ENCODE measurements at regions not wholly inside any gene's neighbourhood (a gene's known extent, or its start where the extent isn't known, plus 50 kb on each side); places are given as distances from the start of the nearest gene placed in this dataset.

DNA sequence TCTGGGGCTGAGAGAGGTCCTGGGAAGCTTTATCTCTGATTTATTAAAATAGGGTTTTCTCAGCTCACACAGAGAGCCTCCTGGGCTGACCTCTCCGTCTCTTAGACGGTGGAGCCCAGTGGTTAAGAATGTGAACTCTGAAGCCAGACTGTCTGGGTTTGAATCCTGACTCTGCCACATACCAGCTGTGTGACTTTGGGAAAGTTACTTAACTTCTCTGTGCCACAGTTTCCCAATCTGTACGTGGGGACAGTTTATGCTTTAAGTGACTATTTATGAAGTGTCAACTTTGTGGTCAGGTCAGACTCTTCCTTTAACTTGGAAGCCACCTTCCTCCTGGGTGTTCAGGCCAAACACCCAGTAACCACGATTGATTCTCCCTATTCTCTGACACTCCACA lies 290.9 kb downstream of the AACS start:
- TF ChIP-seq, protein P1, sequence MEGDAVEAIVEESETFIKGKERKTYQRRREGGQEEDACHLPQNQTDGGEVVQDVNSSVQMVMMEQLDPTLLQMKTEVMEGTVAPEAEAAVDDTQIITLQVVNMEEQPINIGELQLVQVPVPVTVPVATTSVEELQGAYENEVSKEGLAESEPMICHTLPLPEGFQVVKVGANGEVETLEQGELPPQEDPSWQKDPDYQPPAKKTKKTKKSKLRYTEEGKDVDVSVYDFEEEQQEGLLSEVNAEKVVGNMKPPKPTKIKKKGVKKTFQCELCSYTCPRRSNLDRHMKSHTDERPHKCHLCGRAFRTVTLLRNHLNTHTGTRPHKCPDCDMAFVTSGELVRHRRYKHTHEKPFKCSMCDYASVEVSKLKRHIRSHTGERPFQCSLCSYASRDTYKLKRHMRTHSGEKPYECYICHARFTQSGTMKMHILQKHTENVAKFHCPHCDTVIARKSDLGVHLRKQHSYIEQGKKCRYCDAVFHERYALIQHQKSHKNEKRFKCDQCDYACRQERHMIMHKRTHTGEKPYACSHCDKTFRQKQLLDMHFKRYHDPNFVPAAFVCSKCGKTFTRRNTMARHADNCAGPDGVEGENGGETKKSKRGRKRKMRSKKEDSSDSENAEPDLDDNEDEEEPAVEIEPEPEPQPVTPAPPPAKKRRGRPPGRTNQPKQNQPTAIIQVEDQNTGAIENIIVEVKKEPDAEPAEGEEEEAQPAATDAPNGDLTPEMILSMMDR (IDR thresholded peaks at IDR 0.05), result no peak
- no peak for TF ChIP-seq EZH2phosphoT487 (IDR thresholded peaks at IDR 0.05)
- no peak for TF ChIP-seq EZH2 (IDR thresholded peaks at IDR 0.05)
